ENCODE measurements at regions not wholly inside any gene's neighbourhood (a gene's known extent, or its start where the extent isn't known, plus 50 kb on each side); places are given as distances from the start of the nearest gene placed in this dataset.

- TF ChIP-seq TAF1 (IDR thresholded peaks at IDR 0.05; ENCODE audit: borderline replicate concordance, insufficient read depth, low read length), result no peak
- TF ChIP-seq FOXP2 (optimal IDR thresholded peaks at IDR 0.05; ENCODE audit: borderline replicate concordance, extremely low read depth, extremely low read length, insufficient read depth), result no peak
- no peak for TF ChIP-seq POLR2AphosphoS5 (IDR thresholded peaks at IDR 0.05; ENCODE audit: low read depth, low read length)
- no peak for TF ChIP-seq REST (IDR thresholded peaks at IDR 0.05; ENCODE audit: insufficient read depth in 1 of 2, low read depth in 2 of 2, low read length in 2 of 2)
- TF ChIP-seq SIN3A (IDR thresholded peaks at IDR 0.05; ENCODE audit: borderline replicate concordance, insufficient read depth, low read length), result no peak
Measured at GRCh38 chr1:29543586-29543985, 307.3 kb downstream of the PTPRU start.

GRCh38 chr1:29542548-29542947 is 306.2 kb downstream of the PTPRU start:
- TF ChIP-seq FOXP2 (optimal IDR thresholded peaks at IDR 0.05; ENCODE audit: borderline replicate concordance, extremely low read depth, extremely low read length, insufficient read depth) (no peak), POLR2AphosphoS5 (IDR thresholded peaks at IDR 0.05; ENCODE audit: low read depth, low read length) (no peak), TAF1 (IDR thresholded peaks at IDR 0.05; ENCODE audit: borderline replicate concordance, insufficient read depth, low read length) (no peak), SIN3A (IDR thresholded peaks at IDR 0.05; ENCODE audit: borderline replicate concordance, insufficient read depth, low read length) (no peak), REST (IDR thresholded peaks at IDR 0.05; ENCODE audit: insufficient read depth in 1 of 2, low read depth in 2 of 2, low read length in 2 of 2) (no peak)

- TF ChIP-seq SIN3A (IDR thresholded peaks at IDR 0.05; ENCODE audit: borderline replicate concordance, insufficient read depth, low read length), result no peak
- no peak for TF ChIP-seq TAF1 (IDR thresholded peaks at IDR 0.05; ENCODE audit: borderline replicate concordance, insufficient read depth, low read length)
- TF ChIP-seq POLR2AphosphoS5 (IDR thresholded peaks at IDR 0.05; ENCODE audit: low read depth, low read length), result no peak
- no peak for TF ChIP-seq REST (IDR thresholded peaks at IDR 0.05; ENCODE audit: insufficient read depth in 1 of 2, low read depth in 2 of 2, low read length in 2 of 2)
- TF ChIP-seq FOXP2 (optimal IDR thresholded peaks at IDR 0.05; ENCODE audit: borderline replicate concordance, extremely low read depth, extremely low read length, insufficient read depth), result no peak
Measured at GRCh38 chr1:29541631-29542030, 305.3 kb downstream of the PTPRU start.

- TF ChIP-seq REST (IDR thresholded peaks at IDR 0.05; ENCODE audit: insufficient read depth in 1 of 2, low read depth in 2 of 2, low read length in 2 of 2) (no peak), TAF1 (IDR thresholded peaks at IDR 0.05; ENCODE audit: borderline replicate concordance, insufficient read depth, low read length) (no peak), POLR2AphosphoS5 (IDR thresholded peaks at IDR 0.05; ENCODE audit: low read depth, low read length) (no peak), SIN3A (IDR thresholded peaks at IDR 0.05; ENCODE audit: borderline replicate concordance, insufficient read depth, low read length) (no peak), FOXP2 (optimal IDR thresholded peaks at IDR 0.05; ENCODE audit: borderline replicate concordance, extremely low read depth, extremely low read length, insufficient read depth) (no peak)
Measured at GRCh38 chr1:29540801-29541357, 304.6 kb downstream of the PTPRU start.

- TF ChIP-seq POLR2AphosphoS5 (IDR thresholded peaks at IDR 0.05; ENCODE audit: low read depth, low read length), result no peak
- no peak for TF ChIP-seq REST (IDR thresholded peaks at IDR 0.05; ENCODE audit: insufficient read depth in 1 of 2, low read depth in 2 of 2, low read length in 2 of 2)
- no peak for TF ChIP-seq TAF1 (IDR thresholded peaks at IDR 0.05; ENCODE audit: borderline replicate concordance, insufficient read depth, low read length)
- TF ChIP-seq FOXP2 (optimal IDR thresholded peaks at IDR 0.05; ENCODE audit: borderline replicate concordance, extremely low read depth, extremely low read length, insufficient read depth), result no peak
- TF ChIP-seq SIN3A (IDR thresholded peaks at IDR 0.05; ENCODE audit: borderline replicate concordance, insufficient read depth, low read length), result no peak
Measured at GRCh38 chr1:29539971-29540370, 303.6 kb downstream of the PTPRU start.

All from PFSK-1 (cell line).